ENCODE measurements at regions not wholly inside any gene's neighbourhood (a gene's known extent, or its start where the extent isn't known, plus 50 kb on each side); places are given as distances from the start of the nearest gene placed in this dataset.

- Histone ChIP-seq H3K36me3 (ENCODE audit: control insufficient read depth, insufficient read depth, low read length) (no peaks in the 10 kb centered on the region), H3K9me3 (ENCODE audit: control insufficient read depth, insufficient read depth, low read depth, low read length) (no peaks in the 10 kb centered on the region), H3K4me1 (ENCODE audit: control insufficient read depth, extremely low read depth, insufficient read depth, low read length) (no peaks in the 10 kb centered on the region), H4K20me1 (ENCODE audit: control insufficient read depth, extremely low read depth, insufficient read depth, low read length) (no peaks in the 10 kb centered on the region), H3K4me3 (replicated peaks in 1 of 4; ENCODE audit: control extremely low read depth in 1 of 4, insufficient read depth in 1 of 4, low read depth in 3 of 4, low read length in 4 of 4) (no peak overlapping the region), H3K27me3 (ENCODE audit: control insufficient read depth, insufficient read depth, low read length) (no peaks in the 10 kb centered on the region), H3K79me2 (ENCODE audit: control insufficient read depth, insufficient read depth, low read length) (no peaks in the 10 kb centered on the region), H2AFZ (ENCODE audit: low read length) (no peak overlapping the region), H3K27ac (ENCODE audit: insufficient read depth, low read length) (no peak overlapping the region), H3K9ac (ENCODE audit: insufficient read depth, low read length) (no peak overlapping the region), H3K4me2 (ENCODE audit: extremely low read depth, insufficient read depth, low read length) (no peak overlapping the region)
- DNase-seq (ENCODE audit: low read depth in 2 of 2): peak in 1 of 2 donors; percentile 32
- TF ChIP-seq EZH2 (IDR thresholded peaks at IDR 0.05; ENCODE audit: low read length, missing control alignments) (no peak), CTCF (conservative IDR thresholded peaks at IDR 0.05 in 1 of 2, IDR thresholded peaks at IDR 0.05 in 1 of 2; ENCODE audit: low read depth in 1 of 2, low read length in 2 of 2) (no peak)
These were observed 151.3 kb upstream of the NCK2 start for GRCh38 chr2:105593221-105593967.

GRCh38 chr2:105592288-105592687 is 152.4 kb upstream of the NCK2 start:
- TF ChIP-seq EZH2 (IDR thresholded peaks at IDR 0.05; ENCODE audit: low read length, missing control alignments) (no peak), CTCF (conservative IDR thresholded peaks at IDR 0.05 in 1 of 2, IDR thresholded peaks at IDR 0.05 in 1 of 2; ENCODE audit: low read depth in 1 of 2, low read length in 2 of 2) (no peak)
- H4K20me1 ChIP-seq (ENCODE audit: control insufficient read depth, extremely low read depth, insufficient read depth, low read length): no peaks in the 10 kb centered on the region
- H2AFZ ChIP-seq (ENCODE audit: low read length): no peak overlapping the region
- no peaks in the 10 kb centered on the region for H3K36me3 ChIP-seq (ENCODE audit: control insufficient read depth, insufficient read depth, low read length)
- no peak overlapping the region for H3K4me2 ChIP-seq (ENCODE audit: extremely low read depth, insufficient read depth, low read length)
- H3K4me1 ChIP-seq (ENCODE audit: control insufficient read depth, extremely low read depth, insufficient read depth, low read length): no peaks in the 10 kb centered on the region
- H3K9me3 ChIP-seq (ENCODE audit: control insufficient read depth, insufficient read depth, low read depth, low read length): no peaks in the 10 kb centered on the region
- no peak overlapping the region for H3K27ac ChIP-seq (ENCODE audit: insufficient read depth, low read length)
- no peaks in the 10 kb centered on the region for H3K27me3 ChIP-seq (ENCODE audit: control insufficient read depth, insufficient read depth, low read length)
- H3K9ac ChIP-seq (ENCODE audit: insufficient read depth, low read length): no peak overlapping the region
- H3K79me2 ChIP-seq (ENCODE audit: control insufficient read depth, insufficient read depth, low read length): no peaks in the 10 kb centered on the region
- no peak for DNase-seq (ENCODE audit: low read depth in 2 of 2)
- H3K4me3 ChIP-seq (replicated peaks in 1 of 4; ENCODE audit: control extremely low read depth in 1 of 4, insufficient read depth in 1 of 4, low read depth in 3 of 4, low read length in 4 of 4): no peak overlapping the region

GRCh38 chr2:105590780-105591660 is 153.7 kb upstream of the NCK2 start:
- Histone ChIP-seq H3K4me2 (ENCODE audit: extremely low read depth, insufficient read depth, low read length) (no peak overlapping the region), H3K27me3 (ENCODE audit: control insufficient read depth, insufficient read depth, low read length) (no peaks in the 10 kb centered on the region), H3K36me3 (ENCODE audit: control insufficient read depth, insufficient read depth, low read length) (no peaks in the 10 kb centered on the region), H3K9me3 (ENCODE audit: control insufficient read depth, insufficient read depth, low read depth, low read length) (no peaks in the 10 kb centered on the region), H3K27ac (ENCODE audit: insufficient read depth, low read length) (no peak overlapping the region), H2AFZ (ENCODE audit: low read length) (no peak overlapping the region), H3K79me2 (ENCODE audit: control insufficient read depth, insufficient read depth, low read length) (no peaks in the 10 kb centered on the region), H3K9ac (ENCODE audit: insufficient read depth, low read length) (no peak overlapping the region), H4K20me1 (ENCODE audit: control insufficient read depth, extremely low read depth, insufficient read depth, low read length) (no peaks in the 10 kb centered on the region), H3K4me1 (ENCODE audit: control insufficient read depth, extremely low read depth, insufficient read depth, low read length) (no peaks in the 10 kb centered on the region), H3K4me3 (replicated peaks in 1 of 4; ENCODE audit: control extremely low read depth in 1 of 4, insufficient read depth in 1 of 4, low read depth in 3 of 4, low read length in 4 of 4) (no peak overlapping the region)
- DNase-seq (ENCODE audit: low read depth in 2 of 2): no peak
- TF ChIP-seq CTCF (conservative IDR thresholded peaks at IDR 0.05 in 1 of 2, IDR thresholded peaks at IDR 0.05 in 1 of 2; ENCODE audit: low read depth in 1 of 2, low read length in 2 of 2) (no peak), EZH2 (IDR thresholded peaks at IDR 0.05; ENCODE audit: low read length, missing control alignments) (no peak)
